Tibial nerve (tissue), 4 donors: ENCODE measurements at regions not wholly inside any gene's neighbourhood (a gene's known extent, or its start where the extent isn't known, plus 50 kb on each side); places are given as distances from the start of the nearest gene placed in this dataset.

Experiments used
- EP300 ChIP-seq, 2 donors: sonication (generic); formaldehyde crosslinking; IDR thresholded peaks; one replicate each; pipeline ENCODE4 v1.6.1; 2017; ENCODE audit warnings: antibody characterized with exemption in 2 of 2, mild to moderate bottlenecking in 1 of 2
- POLR2A ChIP-seq, 2 donors: fragments of 450-650 bp; IDR thresholded peaks; one replicate each; pipeline ENCODE4 v1.6.1; 2017; ENCODE audit warnings: antibody characterized with exemption in 2 of 2, mild to moderate bottlenecking in 2 of 2, moderate library complexity in 2 of 2
- TF ChIP-seq, protein P1 (sequence below), 5 experiments: fragments of 200-600 bp in 3 of 5; fragments of 450-650 bp in 2 of 5; sonication (generic) in 3 of 5; IDR thresholded peaks; one replicate each; pipeline ENCODE4 v1.5.1; 2016 to 2019; ENCODE audit warnings: antibody characterized with exemption in 5 of 5, mild to moderate bottlenecking in 3 of 5, moderate library complexity in 2 of 5

DNA sequence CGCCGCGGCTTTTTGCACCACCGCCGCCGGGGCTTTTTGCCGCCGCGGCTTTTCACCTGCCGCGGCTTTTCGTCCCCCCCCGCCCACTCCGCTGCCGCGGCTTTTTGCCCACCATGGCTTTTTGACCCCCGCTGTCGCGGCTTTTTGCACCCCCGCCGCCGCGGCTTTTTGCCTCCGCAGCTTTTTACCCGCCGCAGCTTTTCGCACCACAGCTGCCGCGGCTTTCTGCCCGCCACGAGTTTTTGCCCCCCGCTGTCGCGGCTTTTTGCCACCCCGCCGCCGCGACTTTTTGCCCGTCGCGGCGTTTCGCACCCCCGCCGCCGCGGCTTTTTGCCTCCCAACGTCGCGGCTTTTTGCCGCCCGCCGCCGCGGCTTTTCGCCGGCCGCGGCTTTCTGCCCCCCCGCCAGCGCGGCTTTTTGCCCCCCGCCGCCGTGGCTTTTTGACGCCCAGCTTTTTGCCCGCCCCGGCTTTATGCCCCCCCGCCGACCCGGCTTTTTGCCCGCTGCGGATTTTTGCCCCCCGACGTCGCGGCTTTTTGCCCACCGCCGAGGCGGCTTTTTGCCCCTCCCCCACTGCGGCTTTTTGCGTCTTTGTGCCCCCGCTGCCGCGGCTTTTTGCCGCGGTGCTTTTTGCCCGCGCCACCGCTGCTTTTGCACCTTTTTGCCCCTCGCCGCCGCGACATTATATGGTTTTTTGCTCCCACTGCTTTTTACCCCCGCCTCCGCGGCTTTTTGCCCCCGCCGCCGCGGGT lies 1343.6 kb downstream of the TP53TG3F start:
- TF ChIP-seq POLR2A (IDR thresholded peaks at IDR 0.05) (no peak), EP300 (IDR thresholded peaks at IDR 0.05) (no peak)
- TF ChIP-seq, protein P1, sequence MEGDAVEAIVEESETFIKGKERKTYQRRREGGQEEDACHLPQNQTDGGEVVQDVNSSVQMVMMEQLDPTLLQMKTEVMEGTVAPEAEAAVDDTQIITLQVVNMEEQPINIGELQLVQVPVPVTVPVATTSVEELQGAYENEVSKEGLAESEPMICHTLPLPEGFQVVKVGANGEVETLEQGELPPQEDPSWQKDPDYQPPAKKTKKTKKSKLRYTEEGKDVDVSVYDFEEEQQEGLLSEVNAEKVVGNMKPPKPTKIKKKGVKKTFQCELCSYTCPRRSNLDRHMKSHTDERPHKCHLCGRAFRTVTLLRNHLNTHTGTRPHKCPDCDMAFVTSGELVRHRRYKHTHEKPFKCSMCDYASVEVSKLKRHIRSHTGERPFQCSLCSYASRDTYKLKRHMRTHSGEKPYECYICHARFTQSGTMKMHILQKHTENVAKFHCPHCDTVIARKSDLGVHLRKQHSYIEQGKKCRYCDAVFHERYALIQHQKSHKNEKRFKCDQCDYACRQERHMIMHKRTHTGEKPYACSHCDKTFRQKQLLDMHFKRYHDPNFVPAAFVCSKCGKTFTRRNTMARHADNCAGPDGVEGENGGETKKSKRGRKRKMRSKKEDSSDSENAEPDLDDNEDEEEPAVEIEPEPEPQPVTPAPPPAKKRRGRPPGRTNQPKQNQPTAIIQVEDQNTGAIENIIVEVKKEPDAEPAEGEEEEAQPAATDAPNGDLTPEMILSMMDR (IDR thresholded peaks at IDR 0.05), result no peak
